Epithelial cell of esophagus (primary cell): ENCODE measurements at regions not wholly inside any gene's neighbourhood (a gene's known extent, or its start where the extent isn't known, plus 50 kb on each side); places are given as distances from the start of the nearest gene placed in this dataset.
A peak's percentile ranks its signal among the peaks of the same experiment; 100 is the strongest.

Experiments used
- DNase-seq: peaks from one replicate; pipeline ENCODE4 v3.0.0; 2010; ENCODE audit warnings: low read depth
- H3K4me3 ChIP-seq: 2 replicates; pipeline ENCODE4 v1.5.1; 2011; ENCODE audit warnings: mild to moderate bottlenecking, low read length, control low read depth
- TF ChIP-seq, protein P1 (sequence below): IDR thresholded peaks from 2 replicates; pipeline ENCODE4 v1.5.1; 2011; ENCODE audit warnings: low read depth, mild to moderate bottlenecking, low read length, control low read depth, inconsistent platforms; ENCODE audit not compliant: insufficient read depth; ENCODE audit errors: missing control alignments

DNA sequence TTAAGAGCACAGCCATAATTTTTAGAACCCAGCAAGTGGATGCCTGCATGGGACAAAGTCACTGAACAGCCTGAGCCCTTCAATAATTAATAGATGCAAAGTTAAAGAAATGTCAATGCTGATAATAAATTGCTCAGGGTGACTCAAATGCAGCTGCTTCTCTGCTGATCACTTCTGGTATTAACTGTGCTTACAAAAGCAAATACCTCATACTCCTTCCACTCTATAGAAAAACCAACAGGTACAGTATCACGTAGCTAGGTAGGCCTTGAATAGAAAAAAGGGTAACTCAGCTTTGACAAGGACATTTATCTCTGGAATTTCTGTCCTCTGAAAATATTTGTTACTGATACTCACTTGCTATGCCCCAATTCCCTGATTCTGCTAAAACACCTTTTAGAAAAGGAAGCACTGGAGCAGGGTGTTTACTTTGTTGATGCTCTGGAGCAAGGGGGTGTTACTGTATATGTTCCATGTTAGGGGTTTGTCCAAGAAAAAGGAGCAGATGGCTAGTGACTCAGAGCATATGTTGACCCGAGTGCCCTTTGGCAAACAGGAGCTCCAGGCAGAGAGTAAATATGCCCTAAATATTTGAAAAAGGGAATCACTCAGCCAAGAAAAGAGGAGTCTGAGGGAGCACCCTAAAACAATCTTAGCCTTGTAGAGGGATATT is 59.1 kb upstream of the RTN4 start:
- DNase-seq = peak; percentile 30
- TF ChIP-seq, protein P1, sequence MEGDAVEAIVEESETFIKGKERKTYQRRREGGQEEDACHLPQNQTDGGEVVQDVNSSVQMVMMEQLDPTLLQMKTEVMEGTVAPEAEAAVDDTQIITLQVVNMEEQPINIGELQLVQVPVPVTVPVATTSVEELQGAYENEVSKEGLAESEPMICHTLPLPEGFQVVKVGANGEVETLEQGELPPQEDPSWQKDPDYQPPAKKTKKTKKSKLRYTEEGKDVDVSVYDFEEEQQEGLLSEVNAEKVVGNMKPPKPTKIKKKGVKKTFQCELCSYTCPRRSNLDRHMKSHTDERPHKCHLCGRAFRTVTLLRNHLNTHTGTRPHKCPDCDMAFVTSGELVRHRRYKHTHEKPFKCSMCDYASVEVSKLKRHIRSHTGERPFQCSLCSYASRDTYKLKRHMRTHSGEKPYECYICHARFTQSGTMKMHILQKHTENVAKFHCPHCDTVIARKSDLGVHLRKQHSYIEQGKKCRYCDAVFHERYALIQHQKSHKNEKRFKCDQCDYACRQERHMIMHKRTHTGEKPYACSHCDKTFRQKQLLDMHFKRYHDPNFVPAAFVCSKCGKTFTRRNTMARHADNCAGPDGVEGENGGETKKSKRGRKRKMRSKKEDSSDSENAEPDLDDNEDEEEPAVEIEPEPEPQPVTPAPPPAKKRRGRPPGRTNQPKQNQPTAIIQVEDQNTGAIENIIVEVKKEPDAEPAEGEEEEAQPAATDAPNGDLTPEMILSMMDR = no peak
- H3K4me3 ChIP-seq = no peak overlapping the region

DNA sequence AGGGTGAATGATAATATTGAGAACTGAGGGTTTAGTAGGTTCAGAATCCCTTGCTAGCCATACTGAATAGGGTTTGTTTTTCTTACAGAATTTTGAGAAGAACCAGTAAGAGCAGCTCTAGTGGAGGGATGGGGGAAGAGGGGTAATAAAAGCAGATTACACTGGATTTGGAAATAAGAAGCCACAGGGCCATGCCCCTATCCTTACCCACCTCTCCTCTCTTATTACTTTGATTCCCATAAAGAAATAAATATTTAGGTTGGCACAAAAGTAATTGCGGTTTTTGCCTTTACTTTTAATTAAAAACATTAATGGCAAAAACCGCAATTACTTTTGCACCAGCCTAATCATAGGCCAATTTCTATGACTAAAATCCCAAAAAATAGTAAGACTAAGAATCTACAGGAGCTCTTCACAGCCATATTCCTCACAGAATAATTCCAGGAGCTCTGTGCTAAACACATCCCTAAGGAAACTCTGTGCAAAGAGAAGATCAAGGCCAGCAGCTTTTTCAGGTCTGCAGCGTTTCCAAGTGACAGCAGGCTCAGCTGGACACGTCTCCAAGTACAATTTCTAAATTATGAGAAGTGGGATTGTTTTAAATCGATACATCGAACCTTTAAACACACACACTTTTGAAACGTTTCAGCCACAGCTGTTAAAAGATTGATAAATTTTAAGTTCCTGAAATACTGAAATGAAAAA is 58.4 kb upstream of the RTN4 start:
- DNase-seq = no peak

DNA sequence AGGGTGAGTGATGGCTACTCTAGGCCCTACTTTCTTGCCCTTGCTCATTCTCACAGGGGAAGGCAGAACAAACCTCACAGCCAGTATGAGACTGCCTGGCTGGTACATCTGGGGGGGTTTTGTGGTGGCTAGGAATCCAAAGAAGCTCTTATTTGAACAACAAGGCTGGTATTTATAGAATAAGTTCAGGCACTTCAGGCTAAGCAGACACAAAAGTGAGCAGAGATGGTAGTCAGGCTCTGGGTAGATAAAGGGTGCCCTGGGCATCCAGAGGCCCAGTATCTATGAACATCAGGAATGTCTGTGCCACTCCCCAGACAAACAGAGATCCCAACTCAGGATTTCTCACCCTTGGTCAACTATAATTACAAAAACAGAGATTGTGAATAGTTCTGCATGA is 57.2 kb upstream of the RTN4 start:
- TF ChIP-seq, protein P1 = no peak
- DNase-seq = no peak
- H3K4me3 ChIP-seq = no peak overlapping the region

More for the DNA sequence above, 58.4 kb upstream of the RTN4 start:
- TF ChIP-seq, protein P1 = no peak
- H3K4me3 ChIP-seq = no peak overlapping the region

DNA sequence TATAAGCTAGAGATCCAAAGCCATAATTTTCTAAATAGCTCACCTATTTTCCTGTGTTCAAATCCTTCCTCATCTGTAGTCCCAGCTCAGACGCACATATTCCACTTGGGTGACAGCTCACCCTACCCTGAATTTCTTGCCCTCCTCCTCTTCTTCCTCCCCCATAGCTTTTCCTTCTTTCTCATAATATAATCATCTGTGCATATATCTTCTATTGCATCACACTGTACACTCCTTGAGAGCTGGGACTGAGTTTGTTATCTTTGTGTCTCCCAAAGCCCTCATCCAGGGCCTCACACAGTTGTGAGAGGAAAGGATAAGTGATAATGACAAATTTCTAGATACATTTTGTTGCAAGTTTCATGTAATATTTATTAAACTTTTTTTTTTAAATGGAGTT is 55.9 kb upstream of the RTN4 start:
- peak; percentile 25 for DNase-seq
- TF ChIP-seq, protein P1 = no peak
- H3K4me3 ChIP-seq = no peak overlapping the region

DNA sequence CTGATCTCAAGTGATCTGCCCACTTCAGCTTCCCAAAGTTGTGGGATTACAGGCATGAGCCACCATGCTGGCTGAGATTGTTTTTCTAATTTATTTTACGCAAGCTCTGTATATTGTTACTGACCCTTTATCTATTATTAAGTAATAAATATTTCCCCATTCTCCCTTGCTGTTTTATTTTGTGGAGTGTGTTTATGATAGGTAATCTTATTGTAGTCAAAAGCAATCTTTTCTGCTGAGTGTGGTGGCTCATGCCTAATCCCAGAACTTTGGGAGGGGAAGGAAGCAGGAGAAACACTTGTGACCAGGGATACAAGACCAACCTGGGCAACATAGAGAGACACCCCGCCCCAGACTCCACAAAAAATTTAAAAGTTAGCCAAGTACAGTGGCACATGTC is 55.2 kb upstream of the RTN4 start:
- no peak for DNase-seq
- TF ChIP-seq, protein P1 = no peak
- H3K4me3 ChIP-seq = no peak overlapping the region

DNA sequence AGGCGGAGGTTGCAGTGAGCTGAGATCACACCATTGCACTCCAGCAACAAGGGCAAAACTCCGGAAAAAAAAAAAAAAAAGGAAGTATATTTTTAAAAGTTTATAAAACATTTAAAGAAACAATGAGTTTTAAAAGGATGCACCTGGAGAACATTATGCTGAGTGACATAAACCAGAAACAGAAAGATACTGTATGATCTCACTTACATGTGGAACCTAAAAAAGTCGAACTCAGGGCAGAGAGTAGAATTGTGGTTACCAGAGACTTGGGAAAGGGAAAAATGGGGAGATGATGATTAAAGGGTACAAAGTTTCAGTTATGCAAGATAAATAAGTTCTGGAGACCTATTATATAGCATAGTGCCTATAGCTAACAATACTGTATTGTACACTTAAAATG is 52.8 kb upstream of the RTN4 start:
- TF ChIP-seq, protein P1 = no peak
- no peak for DNase-seq
- H3K4me3 ChIP-seq = no peak overlapping the region
